ENCODE measurements at regions not wholly inside any gene's neighbourhood (a gene's known extent, or its start where the extent isn't known, plus 50 kb on each side); places are given as distances from the start of the nearest gene placed in this dataset.

GRCh38 chr1:42012852-42013251, 94.1 kb upstream of the HIVEP3 start:
- no peak for ATAC-seq
- POLR2A ChIA-PET (ENCODE audit: unreplicated experiment), result no interaction called here
- intact Hi-C loops (cut with micrococcal nuclease), result no loop called here

GRCh38 chr1:42010381-42010780, 91.7 kb upstream of the HIVEP3 start:
- CTCF ChIA-PET, result no interaction called here
- no peaks in the 10 kb centered on the region for H4K20me1 ChIP-seq (ENCODE audit: low read length)
- BruUV-seq (replicated peaks), result no TSS peak
- POLR2A ChIA-PET (ENCODE audit: unreplicated experiment), result no interaction called here
- no peak overlapping the region for H3K4me2 ChIP-seq (ENCODE audit: low read length)
- ATAC-seq, result peak; percentile 37
- H3K36me3 ChIP-seq (ENCODE audit: low read depth, low read length), result no peaks in the 10 kb centered on the region
- H3K9me3 ChIP-seq (ENCODE audit: low read length), result no peaks in the 10 kb centered on the region
- H2AFZ ChIP-seq (ENCODE audit: low read length), result no peak overlapping the region
- H3F3A ChIP-seq (ENCODE audit: low read length, unreplicated experiment), result no peaks in the 10 kb centered on the region
- H3K9me2 ChIP-seq (replicated peaks; ENCODE audit: low read length), result no peaks in the 10 kb centered on the region
- H3K79me2 ChIP-seq (ENCODE audit: low read length), result no peaks in the 10 kb centered on the region
- intact Hi-C loops (cut with micrococcal nuclease), result no loop called here
- no peak overlapping the region for H3K9ac ChIP-seq (ENCODE audit: low read length)
- H3K4me3 ChIP-seq (ENCODE audit: low read length), result no peak overlapping the region
- no peak for TF ChIP-seq CTCF (conservative IDR thresholded peaks at IDR 0.05; ENCODE audit: low read depth, low read length)
- no peak for TF ChIP-seq EZH2phosphoT487 (IDR thresholded peaks at IDR 0.05; ENCODE audit: borderline replicate concordance, low read length)
- no peak for TF ChIP-seq EZH2 (IDR thresholded peaks at IDR 0.05; ENCODE audit: low read length, unreplicated experiment)
- no peak overlapping the region for H3K27ac ChIP-seq (ENCODE audit: low read length)
- no peak for DNase-seq
- H3K27me3 ChIP-seq (ENCODE audit: low read length), result no peaks in the 10 kb centered on the region
- H3K4me1 ChIP-seq (ENCODE audit: insufficient read depth, low read length), result no peaks in the 10 kb centered on the region

More at GRCh38 chr1:42012852-42013251, 94.1 kb upstream of the HIVEP3 start:
- CTCF ChIA-PET, result no interaction called here
- Histone ChIP-seq H3K27me3 (ENCODE audit: low read length) (no peaks in the 10 kb centered on the region), H3K9me3 (ENCODE audit: low read length) (no peaks in the 10 kb centered on the region), H3K36me3 (ENCODE audit: low read depth, low read length) (no peaks in the 10 kb centered on the region), H3K9ac (ENCODE audit: low read length) (no peak overlapping the region), H2AFZ (ENCODE audit: low read length) (no peak overlapping the region), H3F3A (ENCODE audit: low read length, unreplicated experiment) (no peaks in the 10 kb centered on the region), H3K4me2 (ENCODE audit: low read length) (no peak overlapping the region), H3K9me2 (replicated peaks; ENCODE audit: low read length) (no peaks in the 10 kb centered on the region), H3K4me3 (ENCODE audit: low read length) (no peak overlapping the region), H3K79me2 (ENCODE audit: low read length) (no peaks in the 10 kb centered on the region), H4K20me1 (ENCODE audit: low read length) (no peaks in the 10 kb centered on the region), H3K27ac (ENCODE audit: low read length) (no peak overlapping the region), H3K4me1 (ENCODE audit: insufficient read depth, low read length) (no peaks in the 10 kb centered on the region)
- BruUV-seq (replicated peaks), result no TSS peak
- TF ChIP-seq EZH2 (IDR thresholded peaks at IDR 0.05; ENCODE audit: low read length, unreplicated experiment) (no peak), CTCF (conservative IDR thresholded peaks at IDR 0.05; ENCODE audit: low read depth, low read length) (no peak), EZH2phosphoT487 (IDR thresholded peaks at IDR 0.05; ENCODE audit: borderline replicate concordance, low read length) (no peak)
- DNase-seq, result no peak

DNA sequence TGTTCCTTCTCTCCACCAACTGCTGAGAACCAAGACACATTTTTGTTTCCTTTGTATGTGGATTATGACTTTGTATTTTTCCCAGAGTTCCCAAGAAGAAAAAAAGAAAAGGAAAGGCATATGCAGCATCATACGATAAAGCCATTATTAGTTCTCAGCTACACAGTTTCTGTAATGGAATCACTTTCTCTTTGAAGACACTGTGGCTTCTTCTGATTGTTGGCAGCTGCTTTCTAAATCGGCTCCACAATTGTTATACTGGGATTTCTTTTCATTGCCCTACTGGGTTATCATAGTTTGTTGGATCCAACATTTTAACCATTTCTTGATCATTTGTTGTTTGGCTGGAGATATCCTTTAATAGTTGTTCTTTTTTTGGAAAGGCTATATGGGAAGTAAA, 89.5 kb upstream of the HIVEP3 start:
- H3K4me3 ChIP-seq (ENCODE audit: low read length), result no peak overlapping the region
- no peaks in the 10 kb centered on the region for H3K36me3 ChIP-seq (ENCODE audit: low read depth, low read length)
- no peaks in the 10 kb centered on the region for H4K20me1 ChIP-seq (ENCODE audit: low read length)
- H3F3A ChIP-seq (ENCODE audit: low read length, unreplicated experiment), result no peaks in the 10 kb centered on the region
- H3K27me3 ChIP-seq (ENCODE audit: low read length), result no peaks in the 10 kb centered on the region
- ATAC-seq (no peak), DNase-seq (no peak)
- H3K79me2 ChIP-seq (ENCODE audit: low read length), result no peaks in the 10 kb centered on the region
- POLR2A ChIA-PET (ENCODE audit: unreplicated experiment), result no interaction called here
- H3K4me2 ChIP-seq (ENCODE audit: low read length), result no peak overlapping the region
- CTCF ChIA-PET, result no interaction called here
- TF ChIP-seq EZH2 (IDR thresholded peaks at IDR 0.05; ENCODE audit: low read length, unreplicated experiment) (no peak), CTCF (conservative IDR thresholded peaks at IDR 0.05; ENCODE audit: low read depth, low read length) (no peak), EZH2phosphoT487 (IDR thresholded peaks at IDR 0.05; ENCODE audit: borderline replicate concordance, low read length) (no peak)
- intact Hi-C loops (cut with micrococcal nuclease), result no loop called here
- no peak overlapping the region for H3K27ac ChIP-seq (ENCODE audit: low read length)
- H3K9me2 ChIP-seq (replicated peaks; ENCODE audit: low read length), result no peaks in the 10 kb centered on the region
- no peaks in the 10 kb centered on the region for H3K9me3 ChIP-seq (ENCODE audit: low read length)
- BruUV-seq (replicated peaks), result no TSS peak
- H2AFZ ChIP-seq (ENCODE audit: low read length), result no peak overlapping the region
- no peaks in the 10 kb centered on the region for H3K4me1 ChIP-seq (ENCODE audit: insufficient read depth, low read length)
- no peak overlapping the region for H3K9ac ChIP-seq (ENCODE audit: low read length)
